Endothelial cell (in vitro differentiated cells): ENCODE measurements at regions not wholly inside any gene's neighbourhood (a gene's known extent, or its start where the extent isn't known, plus 50 kb on each side); places are given as distances from the start of the nearest gene placed in this dataset.

Experiments used
- DNase-seq: peaks from one replicate; pipeline ENCODE4 v3.0.0; 2021; ENCODE audit warnings: low spot score
- H3K27ac Mint-ChIP-seq: one replicate; pipeline ENCODE4 v1.8.0; 2021; ENCODE audit warnings: mixed read lengths, inconsistent platforms; ENCODE audit not compliant: unreplicated experiment
- H3K27me3 Mint-ChIP-seq: one replicate; pipeline ENCODE4 v1.8.0; 2021; ENCODE audit warnings: mild to moderate bottlenecking, moderate library complexity, mixed read lengths, inconsistent platforms; ENCODE audit not compliant: unreplicated experiment
- H3K36me3 Mint-ChIP-seq: one replicate; pipeline ENCODE4 v1.8.0; 2021; ENCODE audit warnings: mild to moderate bottlenecking, low read depth, mixed read lengths, inconsistent platforms; ENCODE audit not compliant: unreplicated experiment
- H3K4me1 Mint-ChIP-seq: one replicate; pipeline ENCODE4 v1.8.0; 2021; ENCODE audit warnings: mild to moderate bottlenecking, mixed read lengths, inconsistent platforms; ENCODE audit not compliant: unreplicated experiment
- H3K4me3 Mint-ChIP-seq: one replicate; pipeline ENCODE4 v1.8.0; 2021; ENCODE audit warnings: mild to moderate bottlenecking, mixed read lengths, inconsistent platforms; ENCODE audit not compliant: unreplicated experiment
- H3K9me3 Mint-ChIP-seq: one replicate; pipeline ENCODE4 v1.8.0; 2021; ENCODE audit warnings: mixed read lengths, inconsistent platforms; ENCODE audit not compliant: unreplicated experiment
- TF ChIP-seq, protein P1 (sequence below): fragments of 200-600 bp; sonication (generic); IDR thresholded peaks from one replicate; pipeline ENCODE4 v1.5.0; 2021; ENCODE audit warnings: antibody characterized with exemption; ENCODE audit not compliant: unreplicated experiment

DNA sequence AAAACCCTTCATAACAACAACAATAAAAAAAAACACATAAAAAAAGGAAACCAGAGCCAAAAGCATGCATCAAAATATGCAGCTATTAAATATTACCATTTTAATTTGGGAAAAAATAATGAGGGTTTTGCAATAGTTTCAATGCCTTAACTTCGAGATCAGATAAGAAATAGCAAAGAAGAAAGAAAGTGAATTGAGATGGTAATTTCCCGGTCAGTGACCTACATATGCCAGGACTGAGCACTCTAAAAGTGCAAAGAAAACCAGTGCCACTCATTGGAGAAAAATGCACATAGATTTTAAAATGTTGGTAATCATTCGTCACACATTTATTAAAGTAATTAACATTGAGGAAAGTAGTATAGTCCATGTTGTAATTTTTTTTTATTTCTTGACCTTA lies 944.2 kb downstream of the EFNB2 start:
- no peak overlapping the region for H3K27ac Mint-ChIP-seq
- H3K9me3 Mint-ChIP-seq = no peaks in the 10 kb centered on the region
- H3K4me3 Mint-ChIP-seq = no peak overlapping the region
- H3K36me3 Mint-ChIP-seq = no peaks in the 10 kb centered on the region
- DNase-seq = no peak
- no peaks in the 10 kb centered on the region for H3K4me1 Mint-ChIP-seq
- no peaks in the 10 kb centered on the region for H3K27me3 Mint-ChIP-seq
- TF ChIP-seq, protein P1, sequence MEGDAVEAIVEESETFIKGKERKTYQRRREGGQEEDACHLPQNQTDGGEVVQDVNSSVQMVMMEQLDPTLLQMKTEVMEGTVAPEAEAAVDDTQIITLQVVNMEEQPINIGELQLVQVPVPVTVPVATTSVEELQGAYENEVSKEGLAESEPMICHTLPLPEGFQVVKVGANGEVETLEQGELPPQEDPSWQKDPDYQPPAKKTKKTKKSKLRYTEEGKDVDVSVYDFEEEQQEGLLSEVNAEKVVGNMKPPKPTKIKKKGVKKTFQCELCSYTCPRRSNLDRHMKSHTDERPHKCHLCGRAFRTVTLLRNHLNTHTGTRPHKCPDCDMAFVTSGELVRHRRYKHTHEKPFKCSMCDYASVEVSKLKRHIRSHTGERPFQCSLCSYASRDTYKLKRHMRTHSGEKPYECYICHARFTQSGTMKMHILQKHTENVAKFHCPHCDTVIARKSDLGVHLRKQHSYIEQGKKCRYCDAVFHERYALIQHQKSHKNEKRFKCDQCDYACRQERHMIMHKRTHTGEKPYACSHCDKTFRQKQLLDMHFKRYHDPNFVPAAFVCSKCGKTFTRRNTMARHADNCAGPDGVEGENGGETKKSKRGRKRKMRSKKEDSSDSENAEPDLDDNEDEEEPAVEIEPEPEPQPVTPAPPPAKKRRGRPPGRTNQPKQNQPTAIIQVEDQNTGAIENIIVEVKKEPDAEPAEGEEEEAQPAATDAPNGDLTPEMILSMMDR = no peak

DNA sequence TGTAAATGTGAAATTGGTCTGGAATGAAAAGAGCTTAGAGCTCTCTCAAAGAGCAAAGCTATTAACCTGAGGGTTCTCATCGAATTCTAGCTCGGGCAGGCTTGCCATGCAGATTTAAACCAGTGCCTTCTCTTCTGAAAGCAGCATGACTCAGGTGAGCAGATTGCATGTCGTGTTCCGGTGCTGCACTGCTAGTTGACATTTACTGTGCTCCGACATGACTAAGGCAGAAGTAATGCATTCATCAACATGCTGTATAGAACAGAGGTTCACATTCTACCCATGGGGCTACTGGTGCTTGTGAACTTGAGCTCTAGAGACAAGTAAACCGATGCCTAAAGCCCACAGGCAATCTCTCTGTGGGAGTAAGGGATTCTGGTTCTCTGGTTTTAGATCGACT lies 947.7 kb downstream of the EFNB2 start:
- no peak overlapping the region for H3K4me3 Mint-ChIP-seq
- no peak overlapping the region for H3K27ac Mint-ChIP-seq
- DNase-seq = no peak
- no peaks in the 10 kb centered on the region for H3K27me3 Mint-ChIP-seq
- H3K36me3 Mint-ChIP-seq = no peaks in the 10 kb centered on the region
- H3K9me3 Mint-ChIP-seq = no peaks in the 10 kb centered on the region
- H3K4me1 Mint-ChIP-seq = no peaks in the 10 kb centered on the region
- TF ChIP-seq, protein P1 = no peak

DNA sequence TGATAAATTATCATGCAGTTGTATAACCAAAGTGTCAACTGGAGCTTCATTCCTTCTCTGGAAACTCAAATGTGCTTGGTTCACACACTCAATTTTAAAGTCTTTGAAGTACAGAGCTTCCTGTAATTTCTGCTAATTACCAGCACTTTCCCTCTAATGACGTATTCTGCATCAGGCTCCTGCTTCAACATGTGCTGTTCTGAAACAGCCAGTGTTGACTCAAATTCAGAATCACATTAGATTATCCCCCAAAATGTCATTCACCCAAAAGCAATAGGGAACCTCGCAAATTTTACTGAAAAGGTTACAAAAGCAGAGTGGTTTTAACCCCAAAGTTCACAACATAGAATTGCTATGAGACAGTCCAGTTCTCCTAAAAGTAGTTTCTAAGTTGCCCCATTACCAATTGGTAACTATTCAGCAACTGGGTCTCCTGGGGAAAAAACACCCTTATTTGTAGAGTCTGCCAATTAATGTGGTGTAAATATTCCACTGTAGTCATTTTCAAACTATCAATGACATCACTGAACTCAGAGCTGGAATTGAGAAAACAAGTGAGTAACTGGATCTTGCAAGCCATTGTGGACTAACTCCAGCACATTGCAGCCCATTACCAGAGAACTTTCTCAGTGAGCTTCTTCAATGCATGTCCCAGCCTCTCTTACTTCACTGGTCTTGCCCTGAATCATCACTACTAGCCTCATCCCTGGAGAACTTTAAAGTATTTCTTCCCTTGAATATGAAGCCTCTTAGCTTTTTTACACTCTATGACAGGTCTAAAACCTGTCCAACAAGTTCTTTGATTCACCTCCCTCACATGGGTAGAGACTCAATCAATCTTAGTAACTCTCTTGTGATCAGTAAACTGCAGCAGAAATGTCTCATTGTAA lies 955.4 kb downstream of the EFNB2 start:
- Mint-ChIP-seq H3K27ac (no peak overlapping the region), H3K4me1 (peaks cover 7% of the 10 kb centered on the region), H3K27me3 (no peaks in the 10 kb centered on the region), H3K4me3 (no peak overlapping the region), H3K9me3 (no peaks in the 10 kb centered on the region), H3K36me3 (no peaks in the 10 kb centered on the region)
- TF ChIP-seq, protein P1 = no peak
- DNase-seq = no peak

DNA sequence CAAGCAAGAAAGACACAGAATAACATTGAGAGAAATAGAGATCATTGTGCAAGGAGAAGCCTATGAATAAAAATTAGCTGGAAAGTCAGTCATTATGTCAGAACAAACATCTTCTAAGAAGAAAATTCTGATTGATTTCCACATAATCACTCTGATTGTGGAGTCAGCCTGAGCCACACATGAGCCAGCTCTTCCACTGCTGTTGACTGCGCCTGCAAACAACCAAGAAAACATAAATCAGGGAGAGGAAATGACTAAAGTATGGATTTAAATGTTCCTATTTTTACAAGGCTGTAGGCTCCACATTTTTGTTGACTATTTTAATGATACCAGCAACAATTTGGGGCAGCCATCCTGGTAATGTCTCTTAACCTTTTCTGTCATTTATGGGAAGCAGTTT lies 962.3 kb downstream of the EFNB2 start:
- Mint-ChIP-seq H3K4me1 (no peaks in the 10 kb centered on the region), H3K27ac (no peak overlapping the region), H3K36me3 (no peaks in the 10 kb centered on the region), H3K4me3 (no peak overlapping the region), H3K9me3 (no peaks in the 10 kb centered on the region), H3K27me3 (no peaks in the 10 kb centered on the region)
- no peak for DNase-seq
- TF ChIP-seq, protein P1 = no peak

DNA sequence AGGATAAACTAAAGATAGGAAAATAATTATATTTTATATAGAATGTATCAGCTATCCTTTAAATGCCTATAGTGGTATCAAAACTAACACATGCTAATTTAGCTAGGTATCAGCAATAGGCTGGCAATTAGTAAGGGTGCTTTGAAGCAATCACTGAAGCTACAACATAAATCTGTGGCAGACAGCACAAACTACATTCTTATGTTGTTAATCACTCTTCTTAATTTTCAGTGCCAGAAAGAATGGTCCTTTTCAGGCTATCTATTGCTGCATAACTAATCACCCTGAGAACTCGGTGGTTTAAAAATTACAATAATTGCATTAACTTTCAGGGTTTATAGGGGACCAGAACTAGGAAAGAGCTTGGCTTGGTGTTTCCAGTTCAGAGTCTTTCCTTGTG lies 963.1 kb downstream of the EFNB2 start:
- H3K4me3 Mint-ChIP-seq = no peak overlapping the region
- no peaks in the 10 kb centered on the region for H3K27me3 Mint-ChIP-seq
- no peak overlapping the region for H3K27ac Mint-ChIP-seq
- H3K36me3 Mint-ChIP-seq = no peaks in the 10 kb centered on the region
- no peaks in the 10 kb centered on the region for H3K4me1 Mint-ChIP-seq
- TF ChIP-seq, protein P1 = no peak
- no peak for DNase-seq
- no peaks in the 10 kb centered on the region for H3K9me3 Mint-ChIP-seq
